Chondrocyte (in vitro differentiated cells): ENCODE measurements at regions not wholly inside any gene's neighbourhood (a gene's known extent, or its start where the extent isn't known, plus 50 kb on each side); places are given as distances from the start of the nearest gene placed in this dataset.
"Not testable (repeated sequence)": the region's sequence is repeated elsewhere in the genome, so short reads cannot be mapped to it uniquely, and the experiment has no call there.

Source experiments
- DNase-seq: peaks from one replicate; pipeline ENCODE4 v3.0.0; 2021; ENCODE audit warnings: mixed read lengths, low spot score
- H3K27ac Mint-ChIP-seq: one replicate; pipeline ENCODE4 v1.8.0; 2021; ENCODE audit warnings: mild to moderate bottlenecking, moderate library complexity, mixed read lengths; ENCODE audit not compliant: unreplicated experiment
- H3K27me3 Mint-ChIP-seq: 2 replicates; pipeline ENCODE4 v1.8.0; 2021; ENCODE audit warnings: low read depth, mixed read lengths
- H3K36me3 Mint-ChIP-seq: 2 replicates; pipeline ENCODE4 v1.8.0; 2021; ENCODE audit warnings: low read depth, mixed read lengths
- H3K4me1 Mint-ChIP-seq: 2 replicates; pipeline ENCODE4 v1.8.0; 2021; ENCODE audit warnings: low read depth, mild to moderate bottlenecking, mixed read lengths
- H3K4me3 Mint-ChIP-seq: one replicate; pipeline ENCODE4 v1.8.0; 2021; ENCODE audit warnings: mild to moderate bottlenecking, moderate library complexity, mixed read lengths; ENCODE audit not compliant: unreplicated experiment
- H3K9me3 Mint-ChIP-seq: 2 replicates; pipeline ENCODE4 v1.8.0; 2021; ENCODE audit warnings: low read depth, mixed read lengths
- CTCF ChIP-seq: fragments of 200-600 bp; sonication (generic); IDR thresholded peaks from 2 replicates; pipeline ENCODE4 v1.5.0; 2021; ENCODE audit warnings: antibody characterized with exemption, mild to moderate bottlenecking, moderate library complexity

GRCh38 chr5:111820072-111820471 is 63.1 kb upstream of the NREP start:
- no peaks in the 10 kb centered on the region for H3K27me3 Mint-ChIP-seq
- peak; percentile 29 for TF ChIP-seq CTCF

GRCh38 chr5:111819028-111819427 is 62.0 kb upstream of the NREP start:
- not testable (repeated sequence) for H3K27me3 Mint-ChIP-seq, H3K36me3 Mint-ChIP-seq, H3K27ac Mint-ChIP-seq, H3K4me1 Mint-ChIP-seq, H3K4me3 Mint-ChIP-seq, DNase-seq, H3K9me3 Mint-ChIP-seq

More at GRCh38 chr5:111820072-111820471, 63.1 kb upstream of the NREP start:
- H3K27ac Mint-ChIP-seq: no peak overlapping the region
- peaks cover 5% of the 10 kb centered on the region for H3K9me3 Mint-ChIP-seq
- peaks cover 8% of the 10 kb centered on the region for H3K4me1 Mint-ChIP-seq
- no peak for DNase-seq
- H3K36me3 Mint-ChIP-seq: no peaks in the 10 kb centered on the region
- H3K4me3 Mint-ChIP-seq: no peak overlapping the region

- Mint-ChIP-seq H3K4me3 (no peak overlapping the region), H3K27ac (no peak overlapping the region), H3K36me3 (no peaks in the 10 kb centered on the region), H3K27me3 (no peaks in the 10 kb centered on the region), H3K9me3 (no peaks in the 10 kb centered on the region), H3K4me1 (peaks cover 4% of the 10 kb centered on the region)
- no peak for DNase-seq
- TF ChIP-seq CTCF: no peak
These were observed 56.5 kb upstream of the NREP start for GRCh38 chr5:111813537-111813936.

- Mint-ChIP-seq H3K9me3 (no peaks in the 10 kb centered on the region), H3K27me3 (no peaks in the 10 kb centered on the region), H3K27ac (no peak overlapping the region), H3K36me3 (no peaks in the 10 kb centered on the region), H3K4me3 (no peak overlapping the region), H3K4me1 (peaks cover 12% of the 10 kb centered on the region)
- TF ChIP-seq CTCF: no peak
- no peak for DNase-seq
These were observed 53.1 kb upstream of the NREP start for GRCh38 chr5:111810112-111810511.
